Gastroesophageal sphincter (tissue), 4 donors: ENCODE measurements at regions not wholly inside any gene's neighbourhood (a gene's known extent, or its start where the extent isn't known, plus 50 kb on each side); places are given as distances from the start of the nearest gene placed in this dataset.

Experiments used
- ATAC-seq: fragments of 150-250 bp; one replicate; pipeline ENCODE4 v1.9.1; 2016; ENCODE audit warnings: mild to moderate bottlenecking, moderate library complexity
- H3K27ac ChIP-seq, 4 donors: fragments of 200-600 bp; sonication (generic) in 3 of 4; 1 replicate in 3 of 4; 2 replicates in 1 of 4; pipeline ENCODE4 v1.5.1; 2016 to 2019
- H3K27me3 ChIP-seq: fragments of 200-600 bp; sonication (generic); one replicate; pipeline ENCODE4 v1.5.1; 2019
- H3K36me3 ChIP-seq, 2 donors: fragments of 200-600 bp; sonication (generic); one replicate each; pipeline ENCODE4 v1.5.1; 2019; ENCODE audit warnings: control low read depth in 1 of 2
- H3K4me1 ChIP-seq, 3 donors: fragments of 200-600 bp; sonication (generic); 1 replicate in 2 of 3; 2 replicates in 1 of 3; pipeline ENCODE4 v1.5.1; 2016 to 2019; ENCODE audit warnings: control low read depth in 2 of 3
- H3K4me3 ChIP-seq, 2 donors: fragments of 200-600 bp; sonication (generic); one replicate each; pipeline ENCODE4 v1.5.1; 2019; ENCODE audit warnings: mild to moderate bottlenecking in 1 of 2, moderate library complexity in 1 of 2
- H3K9me3 ChIP-seq, 3 donors: fragments of 200-600 bp; sonication (generic); one replicate each; pipeline ENCODE4 v1.5.1; 2017 to 2019; ENCODE audit warnings: control low read depth in 2 of 3
- EP300 ChIP-seq: sonication (generic); formaldehyde crosslinking; IDR thresholded peaks from one replicate; pipeline ENCODE4 v1.6.1; 2017; ENCODE audit warnings: antibody characterized with exemption, mild to moderate bottlenecking
- POLR2A ChIP-seq, 2 donors: fragments of 450-650 bp; IDR thresholded peaks; one replicate each; pipeline ENCODE4 v1.6.1; 2017; ENCODE audit warnings: antibody characterized with exemption in 2 of 2, mild to moderate bottlenecking in 2 of 2, moderate library complexity in 1 of 2
- POLR2AphosphoS5 ChIP-seq: sonication (generic); formaldehyde crosslinking; IDR thresholded peaks from one replicate; pipeline ENCODE4 v1.6.1; 2017; ENCODE audit warnings: antibody characterized with exemption
- WGBS, 2 donors: methylation state at CpG; one replicate each; pipeline ENCODE4 v1.1.5; 2018; ENCODE audit warnings: low coverage in 1 of 2; 5-methylcytosine and 5-hydroxymethylcytosine counted together
- TF ChIP-seq, protein P1 (sequence below), 4 experiments: fragments of 200-600 bp in 2 of 4; fragments of 450-650 bp in 2 of 4; sonication (generic) in 1 of 4; IDR thresholded peaks; one replicate each; pipeline ENCODE4 v1.5.1; 2017 to 2019; ENCODE audit warnings: antibody characterized with exemption in 4 of 4, mild to moderate bottlenecking in 2 of 4, moderate library complexity in 2 of 4

DNA sequence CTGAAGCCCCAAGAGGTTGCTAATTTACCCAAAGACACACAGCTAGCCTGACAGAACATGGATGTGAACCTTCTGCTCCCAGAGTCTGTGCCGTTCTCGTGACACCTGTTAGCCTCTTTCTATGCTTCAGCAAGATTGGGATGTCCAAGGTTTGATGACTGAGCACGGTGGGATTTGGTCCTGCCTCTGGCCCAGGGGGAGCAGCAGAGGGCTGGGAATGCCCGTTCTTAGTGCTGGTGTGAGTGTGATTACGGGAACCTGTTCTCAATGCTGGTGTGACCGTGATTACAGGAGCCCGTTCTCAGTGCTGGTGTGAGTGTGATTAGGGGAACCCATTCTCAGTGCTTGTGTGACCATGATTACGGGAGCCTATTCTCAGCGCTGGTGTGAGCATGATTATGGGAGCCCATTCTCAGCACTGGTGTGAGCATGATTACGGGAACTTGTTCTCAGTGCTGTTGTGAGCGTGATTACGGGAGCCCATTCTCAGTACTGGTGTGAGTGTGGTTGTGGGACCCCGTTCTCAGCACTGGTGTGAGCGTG is 67.3 kb upstream of the SNTG2 start:
- H3K27ac ChIP-seq, result no peak overlapping the region
- 61 to 77% methylated on average over 9 to 10 of the region's 14 CpGs for WGBS, 2 donors
- TF ChIP-seq POLR2A (IDR thresholded peaks at IDR 0.05), result no peak
- TF ChIP-seq, protein P1, sequence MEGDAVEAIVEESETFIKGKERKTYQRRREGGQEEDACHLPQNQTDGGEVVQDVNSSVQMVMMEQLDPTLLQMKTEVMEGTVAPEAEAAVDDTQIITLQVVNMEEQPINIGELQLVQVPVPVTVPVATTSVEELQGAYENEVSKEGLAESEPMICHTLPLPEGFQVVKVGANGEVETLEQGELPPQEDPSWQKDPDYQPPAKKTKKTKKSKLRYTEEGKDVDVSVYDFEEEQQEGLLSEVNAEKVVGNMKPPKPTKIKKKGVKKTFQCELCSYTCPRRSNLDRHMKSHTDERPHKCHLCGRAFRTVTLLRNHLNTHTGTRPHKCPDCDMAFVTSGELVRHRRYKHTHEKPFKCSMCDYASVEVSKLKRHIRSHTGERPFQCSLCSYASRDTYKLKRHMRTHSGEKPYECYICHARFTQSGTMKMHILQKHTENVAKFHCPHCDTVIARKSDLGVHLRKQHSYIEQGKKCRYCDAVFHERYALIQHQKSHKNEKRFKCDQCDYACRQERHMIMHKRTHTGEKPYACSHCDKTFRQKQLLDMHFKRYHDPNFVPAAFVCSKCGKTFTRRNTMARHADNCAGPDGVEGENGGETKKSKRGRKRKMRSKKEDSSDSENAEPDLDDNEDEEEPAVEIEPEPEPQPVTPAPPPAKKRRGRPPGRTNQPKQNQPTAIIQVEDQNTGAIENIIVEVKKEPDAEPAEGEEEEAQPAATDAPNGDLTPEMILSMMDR (IDR thresholded peaks at IDR 0.05), result no peak
- no peak for TF ChIP-seq POLR2AphosphoS5
- TF ChIP-seq EP300, result no peak
- H3K9me3 ChIP-seq, result no peaks in the 10 kb centered on the region
- H3K4me1 ChIP-seq, result no peaks in the 10 kb centered on the region
- no peaks in the 10 kb centered on the region for H3K36me3 ChIP-seq
- no peak overlapping the region for H3K4me3 ChIP-seq
- H3K27me3 ChIP-seq, result peaks cover 66% of the 10 kb centered on the region
- no peak for ATAC-seq

DNA sequence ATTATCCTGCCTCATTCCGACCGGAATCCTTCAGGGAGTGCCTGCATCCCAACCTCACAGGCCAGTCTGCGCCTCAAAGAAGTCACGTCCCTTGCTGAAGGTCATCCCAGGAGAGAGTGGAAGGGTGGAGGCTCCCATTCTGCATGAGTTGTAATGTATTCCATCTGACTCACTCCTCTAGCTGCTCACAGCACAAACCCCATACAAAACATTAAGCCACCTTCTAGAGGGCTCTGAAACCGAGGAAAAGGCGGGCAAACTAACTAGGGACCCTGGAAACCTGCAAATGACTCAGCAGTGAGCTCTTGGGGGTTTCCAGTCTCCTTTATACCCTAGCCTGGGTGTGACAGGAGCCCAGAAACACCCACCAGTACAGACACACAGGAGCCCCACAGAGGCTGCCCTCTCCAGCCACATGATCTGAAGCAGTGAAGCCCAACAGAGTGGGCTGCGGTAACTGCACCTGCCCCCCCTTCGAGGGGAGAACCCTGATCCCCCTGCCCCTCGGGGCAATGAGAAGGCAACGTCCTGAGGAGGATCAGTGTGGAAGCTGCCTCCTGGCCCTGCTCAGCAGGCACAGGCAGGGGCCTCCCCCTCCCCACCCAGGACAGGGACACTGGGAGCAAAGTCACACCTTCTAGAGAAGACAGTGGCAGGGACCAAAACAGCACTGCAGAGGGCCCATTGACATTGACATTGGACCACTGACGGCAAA is 69.3 kb upstream of the SNTG2 start:
- Histone ChIP-seq H3K4me1 (no peaks in the 10 kb centered on the region), H3K27ac (no peak overlapping the region), H3K9me3 (no peaks in the 10 kb centered on the region), H3K4me3 (no peak overlapping the region), H3K27me3 (peaks cover 65% of the 10 kb centered on the region), H3K36me3 (no peaks in the 10 kb centered on the region)
- TF ChIP-seq POLR2A (IDR thresholded peaks at IDR 0.05) (no peak), EP300 (no peak), POLR2AphosphoS5 (no peak)
- 82 to 88% methylated on average over 4 to 5 of the region's 11 CpGs for WGBS, 2 donors
- no peak for ATAC-seq

DNA sequence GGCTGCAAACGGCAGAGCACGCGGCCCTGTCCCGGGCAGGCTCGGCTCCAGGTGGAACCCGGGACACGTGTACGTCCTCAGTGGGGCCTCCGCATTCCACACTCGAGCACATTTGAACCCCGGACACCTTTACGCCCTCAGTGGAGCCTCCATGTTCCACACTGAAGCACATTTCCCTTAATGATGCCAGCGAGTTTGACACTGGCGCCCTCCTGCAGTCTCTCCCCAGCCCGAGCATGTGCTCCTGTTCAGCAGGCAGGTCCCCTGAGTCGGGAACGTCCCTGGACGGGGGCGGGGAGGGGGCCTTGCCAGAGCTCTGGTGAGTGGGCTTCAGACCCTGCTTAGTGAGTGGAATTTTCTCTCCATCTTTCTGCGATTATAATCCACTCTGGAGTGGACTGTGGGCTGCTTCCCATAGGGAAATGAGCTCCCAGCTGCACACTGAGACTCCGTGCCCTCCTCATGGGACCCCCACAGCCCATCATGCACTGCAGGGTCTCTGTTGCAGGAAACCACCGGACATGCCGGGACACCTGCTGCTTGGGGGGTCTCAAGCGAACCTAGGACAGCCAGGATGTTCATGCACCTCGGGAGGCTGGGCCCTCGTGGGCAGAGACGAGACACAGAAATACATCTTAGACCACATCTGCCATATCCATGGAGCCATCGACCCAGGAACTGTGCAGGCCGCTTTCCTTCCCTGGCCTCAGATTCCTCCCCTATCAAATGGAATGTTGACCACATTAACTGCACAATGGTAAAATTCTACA is 70.3 kb upstream of the SNTG2 start:
- Histone ChIP-seq H3K4me1 (no peaks in the 10 kb centered on the region), H3K36me3 (no peaks in the 10 kb centered on the region), H3K9me3 (no peaks in the 10 kb centered on the region), H3K4me3 (no peak overlapping the region), H3K27ac (no peak overlapping the region), H3K27me3 (peaks cover 55% of the 10 kb centered on the region)
- TF ChIP-seq, protein P1 (IDR thresholded peaks at IDR 0.05), result no peak
- TF ChIP-seq POLR2AphosphoS5 (no peak), POLR2A (IDR thresholded peaks at IDR 0.05) (no peak), EP300 (no peak)
- WGBS, 2 donors, result 93 to 97% methylated on average over 6 to 18 of the region's 29 CpGs
- no peak for ATAC-seq

DNA sequence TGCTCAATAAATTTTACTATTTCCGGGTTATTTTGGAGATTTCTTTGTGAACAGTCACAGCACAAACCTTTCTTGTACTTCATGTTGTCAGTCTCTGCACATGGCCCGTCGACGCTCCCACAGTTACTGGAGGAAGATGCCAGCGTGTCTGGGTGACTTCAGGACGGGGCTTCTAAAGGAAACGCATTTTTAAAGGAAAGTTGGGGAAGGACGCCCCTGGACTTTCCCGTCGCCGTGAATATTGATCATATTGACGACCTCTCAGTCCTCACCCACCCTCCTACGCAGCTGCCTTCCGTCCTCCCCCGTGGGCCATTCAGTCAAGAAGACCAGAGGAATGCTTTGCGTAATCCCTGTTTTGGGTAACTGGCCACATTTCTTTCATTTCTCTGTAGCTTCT is 71.1 kb upstream of the SNTG2 start:
- Histone ChIP-seq H3K27ac (no peak overlapping the region), H3K36me3 (no peaks in the 10 kb centered on the region), H3K9me3 (no peaks in the 10 kb centered on the region), H3K4me1 (no peaks in the 10 kb centered on the region), H3K4me3 (no peak overlapping the region), H3K27me3 (peaks cover 47% of the 10 kb centered on the region)
- ATAC-seq, result no peak
- WGBS, 2 donors, result 90 to 97% methylated on average over 12 to 14 of the region's 16 CpGs
- TF ChIP-seq, protein P1 (IDR thresholded peaks at IDR 0.05), result no peak
- TF ChIP-seq POLR2A (IDR thresholded peaks at IDR 0.05), result no peak
- TF ChIP-seq POLR2AphosphoS5, result no peak
- TF ChIP-seq EP300, result no peak

- Histone ChIP-seq H3K9me3 (no peaks in the 10 kb centered on the region), H3K4me3 (no peak overlapping the region), H3K27ac (no peak overlapping the region), H3K4me1 (no peaks in the 10 kb centered on the region), H3K36me3 (no peaks in the 10 kb centered on the region), H3K27me3 (peaks cover 37% of the 10 kb centered on the region)
- TF ChIP-seq POLR2A (IDR thresholded peaks at IDR 0.05) (no peak), EP300 (no peak), POLR2AphosphoS5 (no peak)
- TF ChIP-seq, protein P1 (IDR thresholded peaks at IDR 0.05), result no peak
- WGBS, 2 donors, result 81 to 88% methylated on average over 9 to 10 of the region's 11 CpGs
- ATAC-seq, result no peak
These were observed 72.3 kb upstream of the SNTG2 start for GRCh38 chr2:878245-878930.
